ENCODE measurements at regions not wholly inside any gene's neighbourhood (a gene's known extent, or its start where the extent isn't known, plus 50 kb on each side); places are given as distances from the start of the nearest gene placed in this dataset.
"Not testable (repeated sequence)": the region's sequence is repeated elsewhere in the genome, so short reads cannot be mapped to it uniquely, and the experiment has no call there.

GRCh38 chr19:30935146-30935545 is 414.1 kb downstream of the TSHZ3 start:
- H3K4me1 ChIP-seq: no peaks in the 10 kb centered on the region
- no peaks in the 10 kb centered on the region for H3K9me3 ChIP-seq
- H3K36me3 ChIP-seq: no peaks in the 10 kb centered on the region
- no peak for DNase-seq (ENCODE audit: low spot score)
- H3K4me3 ChIP-seq: no peak overlapping the region
- no peak overlapping the region for H3K27ac ChIP-seq
- H3K27me3 ChIP-seq: no peaks in the 10 kb centered on the region
- no peak for TF ChIP-seq CTCF (IDR thresholded peaks at IDR 0.05)

GRCh38 chr19:30933454-30933853 is 415.8 kb downstream of the TSHZ3 start:
- H3K4me3 ChIP-seq; H3K27me3 ChIP-seq; H3K36me3 ChIP-seq; H3K27ac ChIP-seq; H3K4me1 ChIP-seq; H3K9me3 ChIP-seq; DNase-seq (ENCODE audit: low spot score): not testable (repeated sequence)

GRCh38 chr19:30932854-30933253 is 416.4 kb downstream of the TSHZ3 start:
- Histone ChIP-seq H3K27ac (no peak overlapping the region), H3K9me3 (peaks cover 0 to 11% of the 10 kb centered on the region in 2 donors), H3K4me1 (no peaks in the 10 kb centered on the region), H3K27me3 (no peaks in the 10 kb centered on the region), H3K36me3 (no peaks in the 10 kb centered on the region), H3K4me3 (no peak overlapping the region)
- DNase-seq (ENCODE audit: low spot score): no peak
- no peak for TF ChIP-seq CTCF (IDR thresholded peaks at IDR 0.05)

- DNase-seq (ENCODE audit: low spot score): no peak
- Histone ChIP-seq H3K27me3 (no peaks in the 10 kb centered on the region), H3K36me3 (no peaks in the 10 kb centered on the region), H3K4me3 (no peak overlapping the region), H3K4me1 (no peaks in the 10 kb centered on the region), H3K27ac (no peak overlapping the region), H3K9me3 (peaks cover 0 to 11% of the 10 kb centered on the region in 2 donors)
- TF ChIP-seq CTCF (IDR thresholded peaks at IDR 0.05): no peak
Observed at GRCh38 chr19:30930941-30931706, 418.1 kb downstream of the TSHZ3 start.

GRCh38 chr19:30927705-30928104 is 421.5 kb downstream of the TSHZ3 start:
- no peaks in the 10 kb centered on the region for H3K36me3 ChIP-seq
- DNase-seq (ENCODE audit: low spot score): no peak
- no peaks in the 10 kb centered on the region for H3K27me3 ChIP-seq
- H3K4me3 ChIP-seq: no peak overlapping the region
- H3K4me1 ChIP-seq: no peaks in the 10 kb centered on the region
- H3K27ac ChIP-seq: no peak overlapping the region
- TF ChIP-seq CTCF (IDR thresholded peaks at IDR 0.05): no peak
- peaks cover 0 to 11% of the 10 kb centered on the region in 2 donors for H3K9me3 ChIP-seq

- no peak for TF ChIP-seq CTCF (IDR thresholded peaks at IDR 0.05)
- no peaks in the 10 kb centered on the region for H3K27me3 ChIP-seq
Observed at GRCh38 chr19:30924670-30925069, 424.6 kb downstream of the TSHZ3 start.

More at GRCh38 chr19:30924670-30925069, 424.6 kb downstream of the TSHZ3 start:
- Histone ChIP-seq H3K4me3 (no peak overlapping the region), H3K4me1 (no peaks in the 10 kb centered on the region), H3K36me3 (no peaks in the 10 kb centered on the region), H3K27ac (no peak overlapping the region), H3K9me3 (peaks cover 0 to 11% of the 10 kb centered on the region in 2 donors)
- no peak for DNase-seq (ENCODE audit: low spot score)

All from right atrium auricular region (tissue), 2 donors.